ENCODE measurements at regions not wholly inside any gene's neighbourhood (a gene's known extent, or its start where the extent isn't known, plus 50 kb on each side); places are given as distances from the start of the nearest gene placed in this dataset.
"Not testable (repeated sequence)": the region's sequence is repeated elsewhere in the genome, so short reads cannot be mapped to it uniquely, and the experiment has no call there.

GRCh38 chr2:16389611-16390010, 276.0 kb downstream of the CYRIA start:
- no peak for DNase-seq

- not testable (repeated sequence) for DNase-seq
Observed at GRCh38 chr2:16388199-16388830, 277.3 kb downstream of the CYRIA start.

GRCh38 chr2:16387461-16387984, 278.1 kb downstream of the CYRIA start:
- no peak for DNase-seq

- DNase-seq = no peak
Observed at GRCh38 chr2:16386431-16386830, 279.2 kb downstream of the CYRIA start.

GRCh38 chr2:16386031-16386430, 279.6 kb downstream of the CYRIA start:
- no peak for DNase-seq

- DNase-seq = no peak
Observed at GRCh38 chr2:16385341-16385740, 280.3 kb downstream of the CYRIA start.

- DNase-seq = no peak
Observed at GRCh38 chr2:16383411-16383810, 282.2 kb downstream of the CYRIA start.

GRCh38 chr2:16382451-16382850, 283.2 kb downstream of the CYRIA start:
- no peak for DNase-seq

- no peak for DNase-seq
Observed at GRCh38 chr2:16381511-16381910, 284.1 kb downstream of the CYRIA start.

- DNase-seq = not testable (repeated sequence)
Observed at GRCh38 chr2:16379901-16380300, 285.7 kb downstream of the CYRIA start.

- DNase-seq = not testable (repeated sequence)
Observed at GRCh38 chr2:16379061-16379460, 286.6 kb downstream of the CYRIA start.

- DNase-seq = no peak
Observed at GRCh38 chr2:16378031-16378430, 287.6 kb downstream of the CYRIA start.

GRCh38 chr2:16375981-16376380, 289.7 kb downstream of the CYRIA start:
- DNase-seq = no peak

- no peak for DNase-seq
Observed at GRCh38 chr2:16375351-16375750, 290.3 kb downstream of the CYRIA start.

- DNase-seq = no peak
Observed at GRCh38 chr2:16374671-16375070, 291.0 kb downstream of the CYRIA start.

GRCh38 chr2:16373341-16373740, 292.3 kb downstream of the CYRIA start:
- DNase-seq = no peak

GRCh38 chr2:16371751-16372150, 293.9 kb downstream of the CYRIA start:
- DNase-seq = no peak

- no peak for DNase-seq
Observed at GRCh38 chr2:16368951-16369350, 296.7 kb downstream of the CYRIA start.

- no peak for DNase-seq
Observed at GRCh38 chr2:16368328-16368727, 297.3 kb downstream of the CYRIA start.

- no peak for DNase-seq
Observed at GRCh38 chr2:16365366-16365765, 300.3 kb downstream of the CYRIA start.

GRCh38 chr2:16363581-16363980, 302.1 kb downstream of the CYRIA start:
- no peak for DNase-seq

GRCh38 chr2:16362611-16363010, 303.0 kb downstream of the CYRIA start:
- no peak for DNase-seq

- DNase-seq = no peak
Observed at GRCh38 chr2:16361261-16361995, 304.2 kb downstream of the CYRIA start.

- DNase-seq = no peak
Observed at GRCh38 chr2:16359961-16360360, 305.7 kb downstream of the CYRIA start.
